Karpas-422 (cell line): ENCODE measurements at regions not wholly inside any gene's neighbourhood (a gene's known extent, or its start where the extent isn't known, plus 50 kb on each side); places are given as distances from the start of the nearest gene placed in this dataset.

ENCODE experiments used
- DNase-seq: peaks from one replicate; pipeline ENCODE4 v3.0.0-alpha.2; 2015
- H2AFZ ChIP-seq: fragments of 200-600 bp; sonication (generic); 2 replicates; pipeline ENCODE4 v1.6.1; 2014; ENCODE audit warnings: antibody characterized with exemption, low read length, mixed read lengths
- H3K27ac ChIP-seq: fragments of 200-600 bp; sonication (generic); 2 replicates; pipeline ENCODE4 v1.5.1; 2014; ENCODE audit warnings: mild to moderate bottlenecking, low read length, moderate library complexity
- H3K27me3 ChIP-seq: fragments of 200-600 bp; sonication (generic); 2 replicates; pipeline ENCODE4 v1.6.1; 2014; ENCODE audit warnings: low read length, mixed read lengths
- H3K36me3 ChIP-seq: fragments of 200-600 bp; sonication (generic); 2 replicates; pipeline ENCODE4 v1.6.1; 2014; ENCODE audit warnings: low read length, mixed read lengths; ENCODE audit not compliant: insufficient read depth
- H3K4me1 ChIP-seq: fragments of 200-600 bp; sonication (generic); 2 replicates; pipeline ENCODE4 v1.6.1; 2014; ENCODE audit warnings: mild to moderate bottlenecking, low read length, mixed read lengths
- H3K4me2 ChIP-seq: fragments of 200-600 bp; sonication (generic); 2 replicates; pipeline ENCODE4 v1.6.1; 2014; ENCODE audit warnings: low read length, low read depth, mild to moderate bottlenecking; ENCODE audit not compliant: poor library complexity, severe bottlenecking
- H3K4me3 ChIP-seq: fragments of 200-600 bp; sonication (generic); 2 replicates; pipeline ENCODE4 v1.5.1; 2014; ENCODE audit warnings: mild to moderate bottlenecking, antibody characterized with exemption, low read length, mixed read lengths
- H3K79me2 ChIP-seq: fragments of 200-600 bp; sonication (generic); 2 replicates; pipeline ENCODE4 v1.6.1; 2014; ENCODE audit warnings: mild to moderate bottlenecking, low read length, mixed read lengths
- H3K9ac ChIP-seq: fragments of 200-600 bp; sonication (generic); 2 replicates; pipeline ENCODE4 v1.6.0; 2014; ENCODE audit warnings: low read length
- H3K9me2 ChIP-seq: fragments of 200-600 bp; sonication (generic), shearing (Covaris generic); replicated peaks from 2 replicates; pipeline ENCODE4 v1.6.0; 2014; ENCODE audit warnings: mild to moderate bottlenecking, low read length, moderate library complexity; ENCODE audit not compliant: insufficient read depth
- H3K9me3 ChIP-seq: fragments of 300-700, 200-600 bp; sonication (generic); 2 replicates; pipeline ENCODE4 v1.6.1; 2014; ENCODE audit warnings: low read length, mixed read lengths
- H4K20me1 ChIP-seq: fragments of 200-600 bp; sonication (generic); 2 replicates; pipeline ENCODE4 v1.6.1; 2014; ENCODE audit warnings: mild to moderate bottlenecking, antibody characterized with exemption, low read length, low read depth; ENCODE audit not compliant: insufficient read depth

- no peaks in the 10 kb centered on the region for H3K36me3 ChIP-seq
- H3K4me1 ChIP-seq: no peaks in the 10 kb centered on the region
- no peak overlapping the region for H3K4me3 ChIP-seq
- H3K9me2 ChIP-seq: no peaks in the 10 kb centered on the region
- no peaks in the 10 kb centered on the region for H3K79me2 ChIP-seq
- no peaks in the 10 kb centered on the region for H4K20me1 ChIP-seq
- H3K27me3 ChIP-seq: no peaks in the 10 kb centered on the region
- no peak for DNase-seq
- no peak overlapping the region for H3K9ac ChIP-seq
- H3K27ac ChIP-seq: no peak overlapping the region
- H3K9me3 ChIP-seq: no peaks in the 10 kb centered on the region
- H3K4me2 ChIP-seq: no peak overlapping the region
- H2AFZ ChIP-seq: no peak overlapping the region
These were observed 82.8 kb upstream of the CAPRIN2 start for GRCh38 chr12:30837595-30837994.

- H3K79me2 ChIP-seq: no peaks in the 10 kb centered on the region
- no peaks in the 10 kb centered on the region for H3K4me1 ChIP-seq
- H3K36me3 ChIP-seq: no peaks in the 10 kb centered on the region
- no peak overlapping the region for H3K9ac ChIP-seq
- no peaks in the 10 kb centered on the region for H3K9me2 ChIP-seq
- no peak overlapping the region for H2AFZ ChIP-seq
- H3K4me2 ChIP-seq: no peak overlapping the region
- H3K27ac ChIP-seq: no peak overlapping the region
- DNase-seq: no peak
- no peak overlapping the region for H3K4me3 ChIP-seq
- H3K27me3 ChIP-seq: no peaks in the 10 kb centered on the region
- no peaks in the 10 kb centered on the region for H3K9me3 ChIP-seq
- H4K20me1 ChIP-seq: no peaks in the 10 kb centered on the region
These were observed 82.1 kb upstream of the CAPRIN2 start for GRCh38 chr12:30836656-30837445.

GRCh38 chr12:30835216-30835615 is 80.5 kb upstream of the CAPRIN2 start:
- no peak overlapping the region for H2AFZ ChIP-seq
- H3K9ac ChIP-seq: no peak overlapping the region
- no peaks in the 10 kb centered on the region for H3K4me1 ChIP-seq
- no peaks in the 10 kb centered on the region for H3K27me3 ChIP-seq
- H3K9me3 ChIP-seq: no peaks in the 10 kb centered on the region
- no peaks in the 10 kb centered on the region for H3K9me2 ChIP-seq
- DNase-seq: no peak
- H3K4me2 ChIP-seq: no peak overlapping the region
- no peaks in the 10 kb centered on the region for H3K36me3 ChIP-seq
- no peaks in the 10 kb centered on the region for H3K79me2 ChIP-seq
- no peak overlapping the region for H3K4me3 ChIP-seq
- no peak overlapping the region for H3K27ac ChIP-seq
- H4K20me1 ChIP-seq: no peaks in the 10 kb centered on the region

GRCh38 chr12:30830751-30831150 is 76.0 kb upstream of the CAPRIN2 start:
- no peak for DNase-seq
- no peaks in the 10 kb centered on the region for H3K9me2 ChIP-seq
- H3K4me1 ChIP-seq: no peaks in the 10 kb centered on the region
- no peak overlapping the region for H3K4me2 ChIP-seq
- H4K20me1 ChIP-seq: no peaks in the 10 kb centered on the region
- no peaks in the 10 kb centered on the region for H3K79me2 ChIP-seq
- no peak overlapping the region for H3K27ac ChIP-seq
- H2AFZ ChIP-seq: no peak overlapping the region
- H3K27me3 ChIP-seq: no peaks in the 10 kb centered on the region
- no peaks in the 10 kb centered on the region for H3K9me3 ChIP-seq
- H3K4me3 ChIP-seq: no peak overlapping the region
- no peak overlapping the region for H3K9ac ChIP-seq
- no peaks in the 10 kb centered on the region for H3K36me3 ChIP-seq

- H3K9me2 ChIP-seq: no peaks in the 10 kb centered on the region
- no peaks in the 10 kb centered on the region for H4K20me1 ChIP-seq
- H2AFZ ChIP-seq: no peak overlapping the region
- no peak overlapping the region for H3K4me2 ChIP-seq
- H3K4me3 ChIP-seq: no peak overlapping the region
- H3K36me3 ChIP-seq: no peaks in the 10 kb centered on the region
- no peaks in the 10 kb centered on the region for H3K27me3 ChIP-seq
- H3K4me1 ChIP-seq: no peaks in the 10 kb centered on the region
- H3K27ac ChIP-seq: no peak overlapping the region
- no peak overlapping the region for H3K9ac ChIP-seq
- no peaks in the 10 kb centered on the region for H3K9me3 ChIP-seq
- H3K79me2 ChIP-seq: no peaks in the 10 kb centered on the region
- no peak for DNase-seq
These were observed 75.1 kb upstream of the CAPRIN2 start for GRCh38 chr12:30829876-30830275.

GRCh38 chr12:30828686-30829085 is 73.9 kb upstream of the CAPRIN2 start:
- Histone ChIP-seq H3K36me3 (no peaks in the 10 kb centered on the region), H2AFZ (no peak overlapping the region), H3K27me3 (no peaks in the 10 kb centered on the region), H3K4me2 (no peak overlapping the region), H3K9ac (no peak overlapping the region), H3K27ac (no peak overlapping the region), H3K4me3 (no peak overlapping the region), H3K9me2 (no peaks in the 10 kb centered on the region), H4K20me1 (no peaks in the 10 kb centered on the region), H3K9me3 (no peaks in the 10 kb centered on the region), H3K79me2 (no peaks in the 10 kb centered on the region), H3K4me1 (no peaks in the 10 kb centered on the region)
- DNase-seq: no peak

GRCh38 chr12:30827101-30828066 is 72.6 kb upstream of the CAPRIN2 start:
- Histone ChIP-seq H3K4me2 (no peak overlapping the region), H3K36me3 (no peaks in the 10 kb centered on the region), H3K79me2 (no peaks in the 10 kb centered on the region), H3K4me1 (no peaks in the 10 kb centered on the region), H2AFZ (no peak overlapping the region), H3K27ac (no peak overlapping the region), H3K9me2 (no peaks in the 10 kb centered on the region), H3K9ac (no peak overlapping the region), H4K20me1 (no peaks in the 10 kb centered on the region), H3K27me3 (no peaks in the 10 kb centered on the region), H3K4me3 (no peak overlapping the region), H3K9me3 (no peaks in the 10 kb centered on the region)
- no peak for DNase-seq

- no peak for DNase-seq
- Histone ChIP-seq H3K4me1 (no peaks in the 10 kb centered on the region), H3K9me2 (no peaks in the 10 kb centered on the region), H3K9ac (no peak overlapping the region), H4K20me1 (no peaks in the 10 kb centered on the region), H3K9me3 (no peaks in the 10 kb centered on the region), H3K4me2 (no peak overlapping the region), H3K79me2 (no peaks in the 10 kb centered on the region), H3K4me3 (no peak overlapping the region), H3K27ac (no peak overlapping the region), H2AFZ (no peak overlapping the region), H3K27me3 (no peaks in the 10 kb centered on the region), H3K36me3 (no peaks in the 10 kb centered on the region)
These were observed 71.5 kb upstream of the CAPRIN2 start for GRCh38 chr12:30826276-30826675.
